Caco-2 (cell line): ENCODE measurements at regions not wholly inside any gene's neighbourhood (a gene's known extent, or its start where the extent isn't known, plus 50 kb on each side); places are given as distances from the start of the nearest gene placed in this dataset.

Source experiments
- BruUV-seq: library from RNA; stranded (reverse); fragments of 400-500 nt; replicated peaks from 2 replicates; lab custom pipeline; 2021; lab: Mats Ljungman, UMichigan
- CTCF ChIA-PET: fragments of 300-600 bp; sonication (Branson Sonifier 250); formaldehyde crosslinking; loops from one replicate; lab custom pipeline; 2022; ENCODE audit warnings: antibody characterized with exemption; lab: Charles Lee
- POLR2A ChIA-PET: fragments of 300-600 bp; sonication (Branson Sonifier 250); formaldehyde crosslinking; loops from one replicate; lab custom pipeline; 2022; ENCODE audit warnings: antibody characterized with exemption; lab: Charles Lee
- DNase-seq, 2 experiments: peaks; one replicate each; pipeline versions ENCODE4 v3.0.0 to v3.0.0-alpha.2; 2020 to 2022
- H3K27me3 ChIP-seq: replicated peaks from 2 replicates; pipeline ENCODE4 v1.6.0; 2011; ENCODE audit warnings: low read length; ENCODE audit not compliant: control insufficient read depth, insufficient read depth
- H3K36me3 ChIP-seq: 2 replicates; pipeline ENCODE4 v1.5.1; 2011; ENCODE audit warnings: low read length; ENCODE audit not compliant: control insufficient read depth, insufficient read depth
- H3K4me1 ChIP-seq: fragments of 250-450 bp; sonication (Bioruptor Pico); 2 replicates; pipeline ENCODE4 v1.5.1; 2020; ENCODE audit warnings: mild to moderate bottlenecking
- H3K4me3 ChIP-seq: 2 replicates; pipeline ENCODE4 v1.5.1; 2011; ENCODE audit warnings: low read depth, mild to moderate bottlenecking, control low read depth, low read length
- H3K9me3 ChIP-seq: fragments of 250-450 bp; sonication (Bioruptor Pico); 2 replicates; pipeline ENCODE4 v1.5.1; 2020; ENCODE audit warnings: mild to moderate bottlenecking, moderate library complexity
- H3K27ac Mint-ChIP-seq: one replicate; pipeline ENCODE4 v1.8.0; 2022; ENCODE audit warnings: mixed read lengths; ENCODE audit not compliant: unreplicated experiment
- H3K27me3 Mint-ChIP-seq: one replicate; pipeline ENCODE4 v1.8.0; 2022; ENCODE audit warnings: mixed read lengths; ENCODE audit not compliant: insufficient read depth, unreplicated experiment
- H3K36me3 Mint-ChIP-seq: one replicate; pipeline ENCODE4 v1.8.0; 2022; ENCODE audit warnings: mild to moderate bottlenecking, mixed read lengths; ENCODE audit not compliant: insufficient read depth, unreplicated experiment
- H3K4me1 Mint-ChIP-seq: one replicate; pipeline ENCODE4 v1.8.0; 2022; ENCODE audit warnings: low read depth, mixed read lengths; ENCODE audit not compliant: unreplicated experiment
- H3K4me3 Mint-ChIP-seq: one replicate; pipeline ENCODE4 v1.8.0; 2022; ENCODE audit warnings: mild to moderate bottlenecking, moderate library complexity, mixed read lengths; ENCODE audit not compliant: unreplicated experiment
- H3K9me3 Mint-ChIP-seq: one replicate; pipeline ENCODE4 v1.8.0; 2022; ENCODE audit warnings: mixed read lengths; ENCODE audit not compliant: unreplicated experiment
- intact Hi-C: fragments of 100-400 bp; cut with micrococcal nuclease; formaldehyde crosslinking; loops from one replicate; pipeline ENCODE4 v1.10.0; 2022; ENCODE audit not compliant: unreplicated experiment
- TF ChIP-seq, protein P1 (sequence below), 2 experiments: fragments of 200-600 bp in 1 of 2; IDR thresholded peaks; 1 replicate in 1 of 2; 2 replicates in 1 of 2; pipeline versions ENCODE4 v1.5.1 to v1.8.0; 2011 to 2022; ENCODE audit warnings: antibody characterized with exemption in 1 of 2, control low read depth in 1 of 2, inconsistent platforms in 1 of 2, low read depth in 1 of 2, low read length in 1 of 2, mild to moderate bottlenecking in 1 of 2, moderate library complexity in 1 of 2; ENCODE audit not compliant: insufficient read depth in 1 of 2, severe bottlenecking in 1 of 2, unreplicated experiment in 1 of 2

- peaks cover 51% of the 10 kb centered on the region for H3K4me1 Mint-ChIP-seq
- Histone ChIP-seq H3K27me3 (no peaks in the 10 kb centered on the region), H3K4me1 (peaks cover 42% of the 10 kb centered on the region), H3K36me3 (no peaks in the 10 kb centered on the region), H3K9me3 (no peaks in the 10 kb centered on the region), H3K4me3 (no peak overlapping the region)
- TF ChIP-seq, protein P1, sequence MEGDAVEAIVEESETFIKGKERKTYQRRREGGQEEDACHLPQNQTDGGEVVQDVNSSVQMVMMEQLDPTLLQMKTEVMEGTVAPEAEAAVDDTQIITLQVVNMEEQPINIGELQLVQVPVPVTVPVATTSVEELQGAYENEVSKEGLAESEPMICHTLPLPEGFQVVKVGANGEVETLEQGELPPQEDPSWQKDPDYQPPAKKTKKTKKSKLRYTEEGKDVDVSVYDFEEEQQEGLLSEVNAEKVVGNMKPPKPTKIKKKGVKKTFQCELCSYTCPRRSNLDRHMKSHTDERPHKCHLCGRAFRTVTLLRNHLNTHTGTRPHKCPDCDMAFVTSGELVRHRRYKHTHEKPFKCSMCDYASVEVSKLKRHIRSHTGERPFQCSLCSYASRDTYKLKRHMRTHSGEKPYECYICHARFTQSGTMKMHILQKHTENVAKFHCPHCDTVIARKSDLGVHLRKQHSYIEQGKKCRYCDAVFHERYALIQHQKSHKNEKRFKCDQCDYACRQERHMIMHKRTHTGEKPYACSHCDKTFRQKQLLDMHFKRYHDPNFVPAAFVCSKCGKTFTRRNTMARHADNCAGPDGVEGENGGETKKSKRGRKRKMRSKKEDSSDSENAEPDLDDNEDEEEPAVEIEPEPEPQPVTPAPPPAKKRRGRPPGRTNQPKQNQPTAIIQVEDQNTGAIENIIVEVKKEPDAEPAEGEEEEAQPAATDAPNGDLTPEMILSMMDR (IDR thresholded peaks at IDR 0.05; ENCODE audit: insufficient read depth in 1 of 2, low read depth in 1 of 2, low read length in 1 of 2, severe bottlenecking in 1 of 2, unreplicated experiment in 1 of 2): no peak
- no TSS peak for BruUV-seq
- no peak overlapping the region for H3K27ac Mint-ChIP-seq
- no peaks in the 10 kb centered on the region for H3K9me3 Mint-ChIP-seq
- ChIA-PET POLR2A (no interaction called here), CTCF (interaction anchor here (0.5 to 1.8 kb wide), 4 partner anchors 56 to 350 kb away, joined by 3 to 10 read pairs (median 6); no protein-coding TSS in a partner anchor)
- no peak for DNase-seq
- H3K4me3 Mint-ChIP-seq: no peak overlapping the region
- intact Hi-C loops: loop anchor here (5.0 kb wide), 3 partner anchors 61 to 161 kb away; no protein-coding TSS in a partner anchor
- no peaks in the 10 kb centered on the region for H3K27me3 Mint-ChIP-seq
- no peaks in the 10 kb centered on the region for H3K36me3 Mint-ChIP-seq
These were observed 79.5 kb upstream of the ZNF648 start for GRCh38 chr1:182141040-182141439.

GRCh38 chr1:182139496-182139895 lies 78.0 kb upstream of the ZNF648 start:
- TF ChIP-seq, protein P1 (IDR thresholded peaks at IDR 0.05; ENCODE audit: insufficient read depth in 1 of 2, low read depth in 1 of 2, low read length in 1 of 2, severe bottlenecking in 1 of 2, unreplicated experiment in 1 of 2): no peak
- Mint-ChIP-seq H3K4me1 (peaks cover 39% of the 10 kb centered on the region), H3K4me3 (no peak overlapping the region), H3K27ac (no peak overlapping the region), H3K9me3 (peaks cover 3% of the 10 kb centered on the region), H3K27me3 (no peaks in the 10 kb centered on the region), H3K36me3 (no peaks in the 10 kb centered on the region)
- Histone ChIP-seq H3K36me3 (no peaks in the 10 kb centered on the region), H3K9me3 (peaks cover 3% of the 10 kb centered on the region; the same call in 1 of the 2 replicates), H3K4me1 (peaks cover 34% of the 10 kb centered on the region), H3K4me3 (no peak overlapping the region), H3K27me3 (no peaks in the 10 kb centered on the region)
- CTCF ChIA-PET: no interaction called here
- intact Hi-C loops: no loop called here
- no peak for DNase-seq
- BruUV-seq: no TSS peak
- POLR2A ChIA-PET: no interaction called here

- no TSS peak for BruUV-seq
These were observed 76.0 kb upstream of the ZNF648 start for GRCh38 chr1:182137546-182137945.

More at GRCh38 chr1:182137546-182137945, 76.0 kb upstream of the ZNF648 start:
- intact Hi-C loops: no loop called here
- Mint-ChIP-seq H3K4me1 (peaks cover 20% of the 10 kb centered on the region), H3K36me3 (no peaks in the 10 kb centered on the region), H3K4me3 (no peak overlapping the region), H3K9me3 (peaks cover 16% of the 10 kb centered on the region), H3K27ac (no peak overlapping the region), H3K27me3 (no peaks in the 10 kb centered on the region)
- DNase-seq: no peak
- TF ChIP-seq, protein P1 (IDR thresholded peaks at IDR 0.05; ENCODE audit: insufficient read depth in 1 of 2, low read depth in 1 of 2, low read length in 1 of 2, severe bottlenecking in 1 of 2, unreplicated experiment in 1 of 2): no peak
- Histone ChIP-seq H3K4me1 (peaks cover 16% of the 10 kb centered on the region), H3K36me3 (no peaks in the 10 kb centered on the region), H3K4me3 (no peak overlapping the region), H3K27me3 (no peaks in the 10 kb centered on the region), H3K9me3 (peaks cover 8% of the 10 kb centered on the region)
- ChIA-PET POLR2A (no interaction called here), CTCF (no interaction called here)
